ENCODE measurements at regions not wholly inside any gene's neighbourhood (a gene's known extent, or its start where the extent isn't known, plus 50 kb on each side); places are given as distances from the start of the nearest gene placed in this dataset.

DNA sequence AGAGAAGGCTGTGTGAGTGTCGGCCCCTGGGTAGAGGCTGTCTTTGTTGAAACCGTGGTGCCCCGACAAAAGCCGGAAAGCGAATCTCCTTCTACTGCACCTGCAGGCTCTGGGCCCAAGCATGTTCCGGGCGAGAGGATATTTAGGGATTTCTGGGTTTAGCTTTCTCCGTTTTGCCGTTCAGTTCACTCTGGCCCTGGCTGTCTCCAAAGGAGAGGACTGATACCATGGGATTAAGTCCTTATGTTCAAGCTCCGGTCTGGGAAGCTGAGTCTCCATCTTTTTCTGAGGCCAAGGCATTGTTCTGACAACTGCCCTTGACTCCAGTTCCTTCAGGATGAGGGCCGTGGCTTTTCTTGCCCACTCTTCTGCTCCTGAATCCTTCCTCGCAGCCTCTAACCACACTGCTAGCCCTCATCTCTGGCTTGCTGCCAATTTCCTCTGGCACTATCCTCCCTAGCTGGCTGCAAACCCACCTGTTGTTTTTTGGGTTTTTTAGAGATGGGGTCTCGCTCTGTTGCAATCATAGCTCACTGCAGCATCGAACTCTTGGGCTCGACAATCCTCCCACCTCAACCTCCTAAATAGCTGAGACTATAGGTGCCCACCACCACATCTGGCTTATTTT is 206.8 kb downstream of the SKIDA1 start:
- H3K27ac ChIP-seq = no peak overlapping the region
- H3K9me3 ChIP-seq = no peaks in the 10 kb centered on the region
- no peaks in the 10 kb centered on the region for H3K36me3 ChIP-seq (ENCODE audit: low read depth, missing control alignments)
- H3K27me3 ChIP-seq = no peaks in the 10 kb centered on the region
- peaks cover 30% of the 10 kb centered on the region for H3K4me1 ChIP-seq
- no peak overlapping the region for H3K4me3 ChIP-seq
- WGBS, 2 donors = 65 to 83% methylated on average over 15 of the region's 15 CpGs
- DNase-seq = peak; percentile 53
- intact Hi-C loops (cut with DNase I; ENCODE audit: low total_unique reads) = no loop called here
- TF ChIP-seq POLR2A (IDR thresholded peaks at IDR 0.05) = no peak
- TF ChIP-seq, protein P1, sequence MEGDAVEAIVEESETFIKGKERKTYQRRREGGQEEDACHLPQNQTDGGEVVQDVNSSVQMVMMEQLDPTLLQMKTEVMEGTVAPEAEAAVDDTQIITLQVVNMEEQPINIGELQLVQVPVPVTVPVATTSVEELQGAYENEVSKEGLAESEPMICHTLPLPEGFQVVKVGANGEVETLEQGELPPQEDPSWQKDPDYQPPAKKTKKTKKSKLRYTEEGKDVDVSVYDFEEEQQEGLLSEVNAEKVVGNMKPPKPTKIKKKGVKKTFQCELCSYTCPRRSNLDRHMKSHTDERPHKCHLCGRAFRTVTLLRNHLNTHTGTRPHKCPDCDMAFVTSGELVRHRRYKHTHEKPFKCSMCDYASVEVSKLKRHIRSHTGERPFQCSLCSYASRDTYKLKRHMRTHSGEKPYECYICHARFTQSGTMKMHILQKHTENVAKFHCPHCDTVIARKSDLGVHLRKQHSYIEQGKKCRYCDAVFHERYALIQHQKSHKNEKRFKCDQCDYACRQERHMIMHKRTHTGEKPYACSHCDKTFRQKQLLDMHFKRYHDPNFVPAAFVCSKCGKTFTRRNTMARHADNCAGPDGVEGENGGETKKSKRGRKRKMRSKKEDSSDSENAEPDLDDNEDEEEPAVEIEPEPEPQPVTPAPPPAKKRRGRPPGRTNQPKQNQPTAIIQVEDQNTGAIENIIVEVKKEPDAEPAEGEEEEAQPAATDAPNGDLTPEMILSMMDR (IDR thresholded peaks at IDR 0.05) = no peak

DNA sequence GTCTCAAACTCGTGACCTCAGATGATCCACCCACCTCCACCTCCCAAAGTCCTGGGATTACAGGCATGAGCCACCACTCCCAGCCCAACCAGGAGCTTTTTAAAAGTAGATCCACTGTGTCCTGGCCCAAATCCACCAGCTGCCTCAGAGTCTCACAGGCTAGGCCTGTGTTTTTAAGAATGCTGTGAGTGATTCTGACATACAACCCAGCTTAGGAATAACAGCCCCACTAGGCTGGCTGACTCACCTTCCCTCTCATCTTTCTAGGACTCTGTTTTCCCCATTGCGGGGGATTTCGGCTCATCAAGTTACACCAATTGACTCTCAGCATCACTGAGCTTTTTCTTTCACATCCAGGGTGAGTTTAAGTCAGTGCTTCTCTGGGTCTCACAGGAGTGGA is 207.6 kb downstream of the SKIDA1 start:
- no peak for DNase-seq
- Histone ChIP-seq H3K36me3 (ENCODE audit: low read depth, missing control alignments) (no peaks in the 10 kb centered on the region), H3K27ac (no peak overlapping the region), H3K4me3 (no peak overlapping the region), H3K9me3 (no peaks in the 10 kb centered on the region), H3K27me3 (no peaks in the 10 kb centered on the region), H3K4me1 (peaks cover 38% of the 10 kb centered on the region)
- no peak for TF ChIP-seq POLR2A (IDR thresholded peaks at IDR 0.05)
- TF ChIP-seq, protein P1 (IDR thresholded peaks at IDR 0.05) = no peak
- WGBS, 2 donors = 73 to 87% methylated on average over 3 of the region's 3 CpGs
- intact Hi-C loops (cut with DNase I; ENCODE audit: low total_unique reads) = no loop called here

DNA sequence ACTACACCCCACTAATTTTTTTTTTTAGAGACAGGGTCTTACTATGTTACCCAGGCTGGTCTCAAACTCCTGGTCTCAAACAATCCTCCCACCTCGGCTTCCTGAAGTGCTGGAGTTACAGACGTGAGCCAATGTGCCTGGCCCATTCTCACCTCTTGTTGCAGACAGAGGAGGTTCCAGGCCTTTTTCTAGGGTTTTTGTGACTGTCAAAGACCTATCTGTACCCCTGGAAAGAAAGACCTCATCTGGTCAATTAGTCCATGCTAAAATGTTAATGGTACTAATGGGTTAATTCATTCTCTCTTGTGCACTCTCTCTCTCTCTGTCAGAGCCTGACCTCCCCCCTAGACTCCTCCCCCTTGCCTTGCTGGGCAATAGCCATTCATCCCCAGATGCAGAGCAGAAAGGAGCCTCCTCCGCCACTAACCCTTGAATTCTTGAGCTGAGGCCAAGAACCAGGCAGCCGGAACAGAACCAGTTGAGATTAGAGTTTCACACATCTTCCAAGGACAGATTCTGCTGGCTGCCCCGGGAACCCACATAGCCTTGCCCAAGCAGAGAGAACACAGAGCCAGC is 209.7 kb downstream of the SKIDA1 start:
- Histone ChIP-seq H3K4me1 (peaks cover 39% of the 10 kb centered on the region), H3K4me3 (no peak overlapping the region), H3K27ac (peak overlapping the region; percentile 60 to 82), H3K36me3 (ENCODE audit: low read depth, missing control alignments) (no peaks in the 10 kb centered on the region), H3K27me3 (no peaks in the 10 kb centered on the region), H3K9me3 (no peaks in the 10 kb centered on the region)
- no peak for TF ChIP-seq POLR2A (IDR thresholded peaks at IDR 0.05)
- TF ChIP-seq, protein P1 (IDR thresholded peaks at IDR 0.05) = no peak
- intact Hi-C loops (cut with DNase I; ENCODE audit: low total_unique reads) = no loop called here
- WGBS, 2 donors = 29 to 42% methylated on average over 5 of the region's 5 CpGs
- peak; percentile 94 for DNase-seq

DNA sequence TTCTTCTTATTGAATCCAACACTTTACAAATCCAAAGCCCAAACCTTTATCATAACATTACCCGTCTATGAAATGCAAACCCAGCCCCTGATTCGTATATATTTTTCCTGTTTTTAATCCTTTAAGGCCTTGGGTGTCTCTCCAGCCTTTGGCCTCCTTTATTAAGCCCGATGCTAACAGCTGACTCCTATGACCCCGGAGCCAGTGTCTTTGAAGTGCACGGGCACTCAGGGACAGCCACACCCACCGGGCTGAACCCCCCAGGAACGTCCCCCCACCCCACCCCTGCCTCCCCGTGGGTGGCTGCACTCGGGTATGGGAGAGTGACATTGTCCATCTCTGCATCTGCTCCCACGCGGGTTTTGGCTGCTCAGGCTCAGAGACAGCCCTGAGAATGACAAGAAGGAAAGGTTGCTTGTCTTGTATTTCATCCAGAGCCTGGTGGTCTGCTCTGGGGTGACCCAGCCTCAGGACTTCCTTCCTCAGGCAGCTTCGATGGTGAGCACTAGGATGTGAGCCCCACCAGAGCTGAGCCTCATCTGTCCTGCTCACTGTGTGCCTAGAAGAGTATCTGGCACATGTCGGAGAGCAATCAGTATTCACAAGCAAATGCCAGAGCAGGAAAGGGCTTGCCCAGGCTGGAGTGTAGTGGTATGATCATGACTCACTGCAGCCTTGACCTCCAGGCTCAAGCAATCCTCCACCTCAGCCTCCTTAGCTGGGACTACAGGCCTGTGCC is 210.4 kb downstream of the SKIDA1 start:
- peak; percentile 62 for DNase-seq
- TF ChIP-seq POLR2A (IDR thresholded peaks at IDR 0.05) = no peak
- TF ChIP-seq, protein P1 (IDR thresholded peaks at IDR 0.05) = no peak
- 39 to 42% methylated on average over 8 to 13 of the region's 13 CpGs for WGBS, 2 donors

More for the DNA sequence above, 210.4 kb downstream of the SKIDA1 start:
- intact Hi-C loops (cut with DNase I; ENCODE audit: low total_unique reads) = no loop called here
- Histone ChIP-seq H3K9me3 (no peaks in the 10 kb centered on the region), H3K4me3 (no peak overlapping the region), H3K4me1 (peaks cover 39% of the 10 kb centered on the region), H3K27ac (peak overlapping the region; percentile 60 to 82), H3K36me3 (ENCODE audit: low read depth, missing control alignments) (no peaks in the 10 kb centered on the region), H3K27me3 (no peaks in the 10 kb centered on the region)
